GM12878 (cell line): ENCODE measurements at regions not wholly inside any gene's neighbourhood (a gene's known extent, or its start where the extent isn't known, plus 50 kb on each side); places are given as distances from the start of the nearest gene placed in this dataset.

Experiments
- EP300 ChIP-seq, 2 experiments: fragments of 150-350 bp in 1 of 2; IDR thresholded peaks; 2 replicates each; pipeline ENCODE4 v1.6.1; 2011 to 2012; ENCODE audit warnings: low read depth in 2 of 2, low read length in 2 of 2, borderline replicate concordance in 1 of 2, improper control_type of control experiment in 1 of 2, inconsistent platforms in 1 of 2; ENCODE audit not compliant: control insufficient read depth in 1 of 2
- POLR2A ChIP-seq: IDR thresholded peaks from 2 replicates; pipeline ENCODE4 v1.6.1; 2011; ENCODE audit warnings: low read depth, mild to moderate bottlenecking, low read length
- TF ChIP-seq, protein P1 (sequence below), 3 experiments: IDR thresholded peaks in 2 of 3; conservative IDR thresholded peaks in 1 of 3; 2 replicates each; pipeline ENCODE4 v1.5.1; 2011; ENCODE audit warnings: low read depth in 3 of 3, low read length in 3 of 3, mild to moderate bottlenecking in 3 of 3, control low read depth in 2 of 3, moderate library complexity in 2 of 3, inconsistent platforms in 1 of 3, mixed read lengths in 1 of 3; ENCODE audit not compliant: control insufficient read depth in 2 of 3, insufficient read depth in 1 of 3; ENCODE audit errors: extremely low read depth in 1 of 3

DNA sequence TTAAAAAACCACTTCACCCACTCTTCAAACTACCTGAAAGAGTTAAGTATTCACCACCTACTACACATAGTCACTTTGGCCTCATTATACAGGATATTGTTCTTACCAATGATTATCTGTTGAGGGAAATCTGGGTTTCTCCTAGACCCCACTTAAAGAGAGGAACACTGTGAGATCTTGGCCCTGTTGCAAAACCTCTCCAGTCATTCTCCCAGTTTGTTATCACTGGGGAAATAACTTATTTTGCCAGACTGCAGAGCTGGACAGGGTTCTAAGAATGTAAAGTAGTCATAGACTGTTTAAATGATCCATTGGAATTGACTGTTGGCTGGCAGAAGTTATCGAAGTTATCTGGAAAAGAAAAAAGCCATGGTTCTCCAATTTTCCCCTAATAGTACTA is 143.8 kb downstream of the HGF start:
- TF ChIP-seq, protein P1, sequence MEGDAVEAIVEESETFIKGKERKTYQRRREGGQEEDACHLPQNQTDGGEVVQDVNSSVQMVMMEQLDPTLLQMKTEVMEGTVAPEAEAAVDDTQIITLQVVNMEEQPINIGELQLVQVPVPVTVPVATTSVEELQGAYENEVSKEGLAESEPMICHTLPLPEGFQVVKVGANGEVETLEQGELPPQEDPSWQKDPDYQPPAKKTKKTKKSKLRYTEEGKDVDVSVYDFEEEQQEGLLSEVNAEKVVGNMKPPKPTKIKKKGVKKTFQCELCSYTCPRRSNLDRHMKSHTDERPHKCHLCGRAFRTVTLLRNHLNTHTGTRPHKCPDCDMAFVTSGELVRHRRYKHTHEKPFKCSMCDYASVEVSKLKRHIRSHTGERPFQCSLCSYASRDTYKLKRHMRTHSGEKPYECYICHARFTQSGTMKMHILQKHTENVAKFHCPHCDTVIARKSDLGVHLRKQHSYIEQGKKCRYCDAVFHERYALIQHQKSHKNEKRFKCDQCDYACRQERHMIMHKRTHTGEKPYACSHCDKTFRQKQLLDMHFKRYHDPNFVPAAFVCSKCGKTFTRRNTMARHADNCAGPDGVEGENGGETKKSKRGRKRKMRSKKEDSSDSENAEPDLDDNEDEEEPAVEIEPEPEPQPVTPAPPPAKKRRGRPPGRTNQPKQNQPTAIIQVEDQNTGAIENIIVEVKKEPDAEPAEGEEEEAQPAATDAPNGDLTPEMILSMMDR (IDR thresholded peaks at IDR 0.05 in 2 of 3, conservative IDR thresholded peaks at IDR 0.05 in 1 of 3; ENCODE audit: control insufficient read depth in 2 of 3, extremely low read depth in 1 of 3, insufficient read depth in 1 of 3, low read depth in 3 of 3, low read length in 3 of 3), result no peak
- no peak for TF ChIP-seq EP300 (IDR thresholded peaks at IDR 0.05; ENCODE audit: borderline replicate concordance in 1 of 2, control insufficient read depth in 1 of 2, low read depth in 2 of 2, low read length in 2 of 2)
- TF ChIP-seq POLR2A, result no peak
